Keratinocyte (primary cell): ENCODE measurements at regions not wholly inside any gene's neighbourhood (a gene's known extent, or its start where the extent isn't known, plus 50 kb on each side); places are given as distances from the start of the nearest gene placed in this dataset.

Source experiments
- DNase-seq: peaks from one replicate; pipeline ENCODE4 v3.0.0-alpha.2; 2011; ENCODE audit warnings: low read depth, missing footprints, low spot score
- FAIRE-seq: peaks from 2 replicates; lab custom pipeline; 2011; peaks lifted over from hg19 to GRCh38; lab: Jason Lieb, UNC
- H2AFZ ChIP-seq: 2 replicates; pipeline ENCODE4 v1.6.0; 2012; ENCODE audit warnings: low read length, control low read depth, inconsistent platforms; ENCODE audit not compliant: control insufficient read depth
- H3K27ac ChIP-seq: 2 replicates; pipeline ENCODE4 v1.5.1; 2011; ENCODE audit warnings: low read length; ENCODE audit not compliant: control insufficient read depth, insufficient read depth
- H3K27me3 ChIP-seq: 3 replicates; pipeline ENCODE4 v1.6.0; 2011; ENCODE audit warnings: low read length; ENCODE audit not compliant: control insufficient read depth, insufficient read depth; ENCODE audit errors: extremely low read depth
- H3K36me3 ChIP-seq, 2 experiments: 2 replicates in 1 of 2; 3 replicates in 1 of 2; pipeline ENCODE4 v1.5.1; 2011; ENCODE audit warnings: low read length in 2 of 2, mild to moderate bottlenecking in 1 of 2; ENCODE audit not compliant: control insufficient read depth in 2 of 2, insufficient read depth in 2 of 2; ENCODE audit errors: extremely low read depth in 1 of 2
- H3K4me1 ChIP-seq: 3 replicates; pipeline ENCODE4 v1.5.1; 2011; ENCODE audit warnings: low read length; ENCODE audit not compliant: control insufficient read depth, insufficient read depth; ENCODE audit errors: extremely low read depth
- H3K4me2 ChIP-seq: 3 replicates; pipeline ENCODE4 v1.6.0; 2011; ENCODE audit warnings: low read depth, low read length; ENCODE audit not compliant: control insufficient read depth, insufficient read depth; ENCODE audit errors: extremely low read depth
- H3K4me3 ChIP-seq, 3 experiments: fragments of 200-600 bp in 1 of 3; sonication (generic) in 1 of 3; 2 replicates in 2 of 3; 3 replicates in 1 of 3; pipeline ENCODE4 v1.5.1; 2011 to 2016; ENCODE audit warnings: low read length in 3 of 3, mild to moderate bottlenecking in 3 of 3, control low read depth in 2 of 3, inconsistent platforms in 1 of 3, low read depth in 1 of 3, mixed read lengths in 1 of 3, mixed run types in 1 of 3, moderate library complexity in 1 of 3; ENCODE audit not compliant: control insufficient read depth in 2 of 3, insufficient read depth in 2 of 3; ENCODE audit errors: extremely low read depth in 1 of 3
- H3K79me2 ChIP-seq: 2 replicates; pipeline ENCODE4 v1.6.0; 2012; ENCODE audit warnings: low read length; ENCODE audit not compliant: control insufficient read depth, insufficient read depth
- H3K9ac ChIP-seq: 3 replicates; pipeline ENCODE4 v1.6.0; 2011; ENCODE audit warnings: low read length; ENCODE audit not compliant: control insufficient read depth, insufficient read depth; ENCODE audit errors: extremely low read depth
- H3K9me1 ChIP-seq: 3 replicates; pipeline ENCODE4 v1.6.0; 2011; ENCODE audit warnings: low read length; ENCODE audit not compliant: control insufficient read depth, insufficient read depth; ENCODE audit errors: extremely low read depth
- H3K9me3 ChIP-seq: 2 replicates; pipeline ENCODE4 v1.5.1; 2012; ENCODE audit warnings: low read depth, low read length; ENCODE audit not compliant: control insufficient read depth
- H4K20me1 ChIP-seq: 3 replicates; pipeline ENCODE4 v1.6.0; 2011; ENCODE audit warnings: low read length; ENCODE audit not compliant: control insufficient read depth, insufficient read depth; ENCODE audit errors: extremely low read depth
- EZH2 ChIP-seq: IDR thresholded peaks from one replicate; pipeline ENCODE4 v1.6.1; 2012; ENCODE audit warnings: inconsistent platforms, mild to moderate bottlenecking, low read length, moderate library complexity
- dilution Hi-C: fragments of 300-500 bp; cut with MboI; formaldehyde crosslinking; loops from one replicate; pipeline ENCODE4 v1.7.0; 2020; ENCODE audit warnings: low sequenced_read_pairs; ENCODE audit not compliant: extremely low pct_ligation_motif_present
- TF ChIP-seq, protein P1 (sequence below), 3 experiments: IDR thresholded peaks in 1 of 3; conservative IDR thresholded peaks in 1 of 3; optimal IDR thresholded peaks in 1 of 3; 2 replicates in 2 of 3; 3 replicates in 1 of 3; pipeline versions ENCODE3 to v1.5.1; 2011; ENCODE audit warnings: low read length in 3 of 3, mild to moderate bottlenecking in 3 of 3, moderate library complexity in 2 of 3, control low read depth in 1 of 3, inconsistent platforms in 1 of 3; ENCODE audit not compliant: insufficient read depth in 2 of 3; ENCODE audit errors: extremely low read depth in 1 of 3

DNA sequence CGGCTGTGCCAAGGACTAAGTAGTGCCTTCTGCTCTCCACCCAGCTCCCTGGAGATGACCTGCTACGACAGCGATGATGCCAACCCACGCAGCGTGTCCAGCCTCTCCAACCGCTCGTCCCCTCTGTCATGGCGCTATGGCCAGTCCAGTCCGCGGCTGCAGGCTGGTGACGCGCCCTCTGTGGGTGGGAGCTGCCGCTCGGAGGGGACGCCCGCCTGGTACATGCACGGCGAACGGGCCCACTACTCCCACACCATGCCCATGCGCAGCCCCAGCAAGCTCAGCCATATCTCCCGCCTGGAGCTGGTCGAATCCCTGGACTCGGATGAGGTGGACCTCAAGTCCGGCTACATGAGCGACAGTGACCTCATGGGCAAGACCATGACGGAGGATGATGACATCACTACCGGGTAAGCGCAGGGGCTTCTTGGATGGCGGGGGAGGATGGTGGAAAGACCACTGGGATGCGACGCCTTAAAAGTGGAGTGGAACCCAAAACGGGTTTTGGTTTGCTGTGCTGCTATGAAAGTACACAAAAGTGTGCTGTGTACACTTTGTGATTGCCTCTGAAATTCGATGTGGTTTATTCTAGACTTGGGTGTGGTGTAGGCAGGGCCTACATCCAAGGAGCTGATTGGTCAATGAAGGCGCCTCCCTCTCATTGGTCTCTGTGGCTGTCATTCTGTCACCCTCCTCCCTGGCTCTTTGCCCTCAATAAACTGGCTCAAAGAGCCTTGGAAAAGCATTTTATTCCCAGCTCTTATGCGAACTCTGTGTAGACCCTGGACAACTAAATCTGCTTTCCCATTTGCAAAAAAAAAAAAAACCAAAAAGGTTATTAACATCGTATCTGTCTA is 110.4 kb upstream of the IPO9 start:
- peaks cover 36% of the 10 kb centered on the region for H3K4me1 ChIP-seq
- no peak for DNase-seq
- H3K4me2 ChIP-seq = no peak overlapping the region
- peaks cover 2% of the 10 kb centered on the region for H3K9me1 ChIP-seq
- no peaks in the 10 kb centered on the region for H3K79me2 ChIP-seq
- H3K27ac ChIP-seq = no peak overlapping the region
- no peak overlapping the region for H3K9ac ChIP-seq
- H4K20me1 ChIP-seq = no peaks in the 10 kb centered on the region
- FAIRE-seq = no peak
- H3K36me3 ChIP-seq = no peaks in the 10 kb centered on the region
- TF ChIP-seq EZH2 = no peak
- TF ChIP-seq, protein P1, sequence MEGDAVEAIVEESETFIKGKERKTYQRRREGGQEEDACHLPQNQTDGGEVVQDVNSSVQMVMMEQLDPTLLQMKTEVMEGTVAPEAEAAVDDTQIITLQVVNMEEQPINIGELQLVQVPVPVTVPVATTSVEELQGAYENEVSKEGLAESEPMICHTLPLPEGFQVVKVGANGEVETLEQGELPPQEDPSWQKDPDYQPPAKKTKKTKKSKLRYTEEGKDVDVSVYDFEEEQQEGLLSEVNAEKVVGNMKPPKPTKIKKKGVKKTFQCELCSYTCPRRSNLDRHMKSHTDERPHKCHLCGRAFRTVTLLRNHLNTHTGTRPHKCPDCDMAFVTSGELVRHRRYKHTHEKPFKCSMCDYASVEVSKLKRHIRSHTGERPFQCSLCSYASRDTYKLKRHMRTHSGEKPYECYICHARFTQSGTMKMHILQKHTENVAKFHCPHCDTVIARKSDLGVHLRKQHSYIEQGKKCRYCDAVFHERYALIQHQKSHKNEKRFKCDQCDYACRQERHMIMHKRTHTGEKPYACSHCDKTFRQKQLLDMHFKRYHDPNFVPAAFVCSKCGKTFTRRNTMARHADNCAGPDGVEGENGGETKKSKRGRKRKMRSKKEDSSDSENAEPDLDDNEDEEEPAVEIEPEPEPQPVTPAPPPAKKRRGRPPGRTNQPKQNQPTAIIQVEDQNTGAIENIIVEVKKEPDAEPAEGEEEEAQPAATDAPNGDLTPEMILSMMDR (optimal IDR thresholded peaks at IDR 0.05 in 1 of 3, IDR thresholded peaks at IDR 0.05 in 1 of 3, conservative IDR thresholded peaks at IDR 0.05 in 1 of 3; ENCODE audit: extremely low read depth in 1 of 3, insufficient read depth in 2 of 3, low read length in 3 of 3) = no peak
- no peaks in the 10 kb centered on the region for H3K9me3 ChIP-seq
- no peaks in the 10 kb centered on the region for H3K27me3 ChIP-seq
- no peak overlapping the region for H3K4me3 ChIP-seq
- dilution Hi-C loops = no loop called here
- H2AFZ ChIP-seq = no peak overlapping the region

DNA sequence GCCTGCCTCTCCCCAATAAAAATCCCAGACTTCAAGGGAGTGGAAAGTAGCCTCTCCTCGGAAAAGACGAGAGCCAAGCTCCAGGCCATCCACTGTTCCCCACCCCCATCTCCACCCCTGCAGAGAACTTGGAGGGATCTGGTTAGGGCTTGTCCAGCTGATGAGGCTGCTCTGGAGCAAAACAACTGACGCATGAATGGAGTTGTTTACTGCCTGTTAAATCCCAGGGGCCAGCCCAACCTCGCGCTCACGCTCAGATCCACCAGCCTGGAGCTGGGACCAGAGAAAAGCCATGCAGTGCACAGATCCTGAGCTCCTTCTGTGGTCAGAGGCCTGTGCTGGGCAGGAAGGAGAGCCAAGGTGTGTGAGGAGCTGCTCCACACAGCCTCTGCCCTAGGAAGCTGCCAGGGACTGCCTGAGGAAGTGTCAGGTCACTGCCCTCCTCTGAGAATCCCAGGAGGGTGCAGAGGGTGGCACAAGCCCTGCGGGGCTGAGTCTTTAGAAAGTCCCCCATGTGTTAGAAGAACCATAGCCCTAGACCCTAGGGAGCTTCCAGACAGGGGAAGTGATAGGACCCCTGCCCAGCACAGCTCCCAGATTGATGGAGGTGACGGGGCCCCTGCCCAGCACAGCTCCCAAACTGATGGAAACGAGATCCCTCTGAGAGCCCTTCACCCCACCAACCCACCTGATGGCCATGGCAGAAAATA is 109.0 kb upstream of the IPO9 start:
- Histone ChIP-seq H2AFZ (peak overlapping the region; percentile 13), H4K20me1 (no peaks in the 10 kb centered on the region), H3K27me3 (no peaks in the 10 kb centered on the region), H3K9me3 (no peaks in the 10 kb centered on the region), H3K79me2 (no peaks in the 10 kb centered on the region), H3K4me3 (no peak overlapping the region), H3K36me3 (no peaks in the 10 kb centered on the region), H3K9me1 (no peaks in the 10 kb centered on the region), H3K4me2 (peak overlapping the region; percentile 27), H3K27ac (peak overlapping the region; percentile 31), H3K4me1 (peaks cover 22% of the 10 kb centered on the region), H3K9ac (peak overlapping the region; percentile 41)
- TF ChIP-seq, protein P1 (optimal IDR thresholded peaks at IDR 0.05 in 1 of 3, IDR thresholded peaks at IDR 0.05 in 1 of 3, conservative IDR thresholded peaks at IDR 0.05 in 1 of 3; ENCODE audit: extremely low read depth in 1 of 3, insufficient read depth in 2 of 3, low read length in 3 of 3) = no peak
- no peak for TF ChIP-seq EZH2
- no peak for DNase-seq
- no peak for FAIRE-seq
- dilution Hi-C loops = no loop called here
